GM19328 (cell line): ENCODE measurements at regions not wholly inside any gene's neighbourhood (a gene's known extent, or its start where the extent isn't known, plus 50 kb on each side); places are given as distances from the start of the nearest gene placed in this dataset.

Source experiments
- ATAC-seq: cut with Tn5 transposase; IDR thresholded peaks from one replicate; pipeline ENCODE4 v1.9.1; 2021; ENCODE audit warnings: mild to moderate bottlenecking, moderate library complexity; ENCODE audit not compliant: unreplicated experiment

DNA sequence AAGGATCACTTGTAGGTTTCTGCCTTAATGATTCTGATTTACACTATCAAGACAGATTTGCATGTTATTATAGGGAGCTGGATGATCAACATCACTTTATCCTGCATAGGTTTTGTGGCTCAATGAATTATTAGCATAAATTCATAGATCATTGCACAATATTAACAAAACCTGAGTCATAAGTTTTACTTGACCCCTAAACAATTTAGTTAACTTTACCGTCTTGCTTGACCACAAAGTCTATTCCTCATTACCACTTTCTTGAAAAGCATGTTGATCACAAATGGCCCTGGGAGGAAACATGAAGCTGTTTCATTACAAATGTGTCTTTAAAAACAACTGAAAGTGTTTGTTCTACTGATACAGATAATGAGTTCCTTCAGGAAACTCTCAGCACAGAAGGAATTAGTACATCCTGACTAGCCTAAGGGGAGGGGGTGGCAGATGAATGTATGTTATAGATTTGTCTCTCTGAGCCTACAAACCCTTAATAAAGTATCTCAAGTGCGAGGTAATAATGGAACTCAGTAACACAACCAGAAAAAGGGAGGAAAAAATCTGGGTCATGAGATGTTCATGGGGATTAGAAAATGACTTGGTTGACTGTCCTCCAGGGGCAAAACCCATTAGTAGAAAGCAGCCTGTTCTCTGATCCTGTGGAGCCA lies 303.4 kb downstream of the PIK3C3 start:
- ATAC-seq = no peak

DNA sequence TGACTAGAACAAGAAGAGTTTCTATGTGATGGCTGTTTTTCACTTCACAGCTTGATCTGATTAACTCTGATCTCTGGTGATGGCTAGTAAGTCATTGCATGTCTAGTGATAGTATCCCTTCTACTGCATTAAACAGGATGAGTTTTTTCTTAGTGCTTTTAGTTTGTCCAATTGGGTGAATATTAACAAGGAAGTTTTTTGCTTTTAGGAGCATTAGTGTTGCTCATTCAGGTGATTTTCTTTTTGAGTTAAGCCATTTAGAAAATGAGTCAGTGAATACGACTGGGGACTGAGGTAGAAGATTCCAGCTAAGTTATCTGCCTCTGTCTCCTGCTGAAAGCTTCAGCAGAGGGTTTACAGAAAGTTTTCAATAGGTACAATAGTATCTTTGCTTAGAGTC lies 306.7 kb downstream of the PIK3C3 start:
- no peak for ATAC-seq

DNA sequence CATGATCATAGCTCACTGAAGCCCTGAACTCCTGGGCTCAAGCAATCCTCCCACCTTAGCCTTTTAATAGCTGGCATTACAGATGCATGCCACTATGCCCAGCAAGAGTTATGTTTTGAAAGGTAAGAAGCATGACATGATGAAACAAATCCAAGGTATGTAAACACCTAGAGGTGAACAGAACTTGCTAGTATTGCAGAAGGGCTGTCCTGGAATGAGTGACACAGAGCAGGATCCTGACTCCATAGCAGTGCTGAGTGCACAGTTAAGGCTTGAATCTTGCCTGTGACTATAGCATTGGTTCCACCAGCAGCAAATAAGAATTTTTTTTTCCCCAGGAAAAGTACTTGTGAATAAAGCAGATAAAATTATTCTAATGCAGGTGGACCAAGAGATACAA lies 309.5 kb downstream of the PIK3C3 start:
- no peak for ATAC-seq

DNA sequence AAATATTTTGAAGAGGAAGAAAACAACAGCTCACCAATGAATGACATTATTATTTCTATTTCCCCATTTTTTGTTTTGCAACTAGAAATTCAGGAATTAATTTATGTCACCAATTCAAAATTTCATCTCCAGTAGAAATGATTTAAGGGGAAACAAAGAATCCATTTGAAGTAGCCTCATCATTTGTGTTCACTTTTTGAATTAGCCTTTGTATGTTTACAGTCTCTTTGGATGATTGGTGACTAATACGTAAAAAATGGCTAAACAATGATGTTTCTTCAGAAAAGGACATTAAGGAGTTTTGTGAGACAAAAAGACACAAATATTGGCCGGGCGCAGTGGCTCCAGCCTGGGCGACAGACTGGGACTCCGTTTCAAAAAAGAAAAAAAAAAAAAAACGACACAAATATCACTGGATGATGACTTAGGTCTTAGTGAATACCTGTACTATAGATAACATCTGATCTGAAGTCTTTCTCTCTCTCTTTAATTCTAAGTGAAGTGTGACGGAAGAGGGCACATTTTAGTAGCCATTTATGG lies 313.2 kb downstream of the PIK3C3 start:
- ATAC-seq = no peak

DNA sequence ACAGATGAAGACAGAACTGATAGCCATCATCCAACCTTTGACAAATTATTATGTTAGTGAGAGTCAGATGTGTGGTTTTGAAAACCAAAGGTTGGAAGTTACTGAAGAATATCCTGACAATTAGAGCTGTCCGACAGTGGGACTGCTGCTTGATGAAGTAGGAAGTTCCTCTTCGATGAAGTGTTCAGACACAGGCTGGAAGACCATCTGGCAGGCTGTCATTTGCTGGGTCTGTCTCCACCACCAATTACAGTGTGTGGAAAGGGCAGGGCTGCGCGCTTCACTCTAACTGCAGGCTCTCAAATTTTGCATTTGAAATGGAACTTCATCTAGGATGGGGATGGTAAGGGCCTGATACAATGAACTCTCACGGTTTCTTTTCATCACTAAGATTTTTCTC lies 313.8 kb downstream of the PIK3C3 start:
- no peak for ATAC-seq

DNA sequence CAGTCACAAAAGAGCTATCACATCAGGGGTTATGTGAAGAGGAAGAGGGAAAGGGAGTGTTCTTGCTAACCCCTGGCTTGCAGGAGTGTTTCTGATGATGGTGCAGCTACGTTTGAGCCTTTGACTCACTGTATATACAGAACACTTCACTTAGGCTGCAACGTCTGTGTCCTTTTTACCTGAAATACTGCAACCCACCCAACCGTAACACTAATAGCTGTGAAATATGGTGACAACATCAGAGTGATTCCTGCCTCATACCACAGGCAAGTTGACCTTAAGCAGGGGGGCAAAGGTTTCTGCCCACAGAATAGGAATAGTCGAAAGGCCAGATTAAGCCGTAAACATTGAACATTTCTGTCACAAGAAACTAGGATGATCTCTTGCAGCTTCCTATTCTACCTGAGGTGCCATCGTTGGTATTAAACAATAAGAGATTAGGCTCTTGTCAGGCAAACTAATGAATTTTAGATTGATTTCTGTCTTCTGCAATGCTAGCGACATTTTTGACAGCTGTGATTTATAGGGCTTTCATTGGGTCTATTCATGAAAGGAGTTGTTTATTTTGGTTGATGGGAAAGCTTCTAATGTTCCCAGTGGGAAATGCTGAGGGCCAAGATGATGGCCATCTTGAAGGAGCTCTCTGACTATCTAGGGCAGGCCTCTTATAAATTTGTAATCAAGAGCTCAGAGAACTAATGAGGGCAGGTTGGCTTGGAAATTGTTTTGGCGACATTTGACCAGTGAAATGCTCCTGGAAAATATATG lies 316.8 kb downstream of the PIK3C3 start:
- ATAC-seq = no peak

DNA sequence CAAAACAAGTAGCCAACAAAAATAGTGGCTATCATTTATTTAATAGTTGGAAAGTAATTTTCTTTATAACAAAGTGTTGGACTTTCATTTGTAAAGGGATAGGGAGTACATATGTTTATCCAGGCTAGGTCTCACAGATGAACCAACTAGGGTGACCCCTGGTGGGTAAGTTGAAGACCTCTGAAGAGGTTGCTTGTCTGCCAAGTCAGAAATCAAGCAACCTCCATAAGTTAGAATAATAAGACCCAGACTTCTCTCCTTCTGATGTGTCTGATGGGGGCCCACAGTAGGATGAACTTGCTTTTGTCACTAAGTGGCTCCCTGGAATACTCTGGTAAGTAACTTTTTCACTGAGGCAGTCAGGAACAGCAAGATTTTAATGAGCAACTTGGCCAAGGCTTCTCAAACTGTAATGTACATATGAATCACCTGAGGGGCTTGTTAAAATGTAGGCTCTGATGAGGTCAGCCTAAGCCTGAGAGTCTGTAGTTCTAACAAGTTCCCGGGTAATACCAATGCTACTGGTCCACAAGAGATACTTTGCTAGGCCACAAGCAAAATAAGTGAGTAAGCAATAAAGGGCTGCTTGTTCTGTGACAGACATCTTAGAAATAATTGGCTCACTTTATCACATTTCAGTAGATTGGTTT lies 319.6 kb downstream of the PIK3C3 start:
- ATAC-seq = no peak

DNA sequence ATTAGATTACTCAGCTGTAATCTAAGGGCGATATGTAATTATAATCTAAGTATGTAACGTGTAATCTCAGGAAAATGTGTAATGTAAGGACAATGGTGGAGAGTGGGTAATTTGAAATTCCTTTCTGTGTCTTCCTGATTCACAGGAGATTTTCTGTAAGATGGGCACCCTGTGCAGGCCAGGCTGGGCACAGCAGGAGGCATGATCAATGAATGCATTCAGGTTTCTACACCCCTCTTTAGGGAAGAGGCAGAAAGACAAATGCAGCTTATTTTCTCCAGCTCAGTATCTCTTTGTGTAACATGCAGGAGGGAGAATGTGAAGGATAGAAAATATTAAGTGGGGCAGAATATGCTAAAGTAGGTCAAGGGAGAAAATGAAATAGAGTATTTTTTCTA lies 320.1 kb downstream of the PIK3C3 start:
- no peak for ATAC-seq

DNA sequence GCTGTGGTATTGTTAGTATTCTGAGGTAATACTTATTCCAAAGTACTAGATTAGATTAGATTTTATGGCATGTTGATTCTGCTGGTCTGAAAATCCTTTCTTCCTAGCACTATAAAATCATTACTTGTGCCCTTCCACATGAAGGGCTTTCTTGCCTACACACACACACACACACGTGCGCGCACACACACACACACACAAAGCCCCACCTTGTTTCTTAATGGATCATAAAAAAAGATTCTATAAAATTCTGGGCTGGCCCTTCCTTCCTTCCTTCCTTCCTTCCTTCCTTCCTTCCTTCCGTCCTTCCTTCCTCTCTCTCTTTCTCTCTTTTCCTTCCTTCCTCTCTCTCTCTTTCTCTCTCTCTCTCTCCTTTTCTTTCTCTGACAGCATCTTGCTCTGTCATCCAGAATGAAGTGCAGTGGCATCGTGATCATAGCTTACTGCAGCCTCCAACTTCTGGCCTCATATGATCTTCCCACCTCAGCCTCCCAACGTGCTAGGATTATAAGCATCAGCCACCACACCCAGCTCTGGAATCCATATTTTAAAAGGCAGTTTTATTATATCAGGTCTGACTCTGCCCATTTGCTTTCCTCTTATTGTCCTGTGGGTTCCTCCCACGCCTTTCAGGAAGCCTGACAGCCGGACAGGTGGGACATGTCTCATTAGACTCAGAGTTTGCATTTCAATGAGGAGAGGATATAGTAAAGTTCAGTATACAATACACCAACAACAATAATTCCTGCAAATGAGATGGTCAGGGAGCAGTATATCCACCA lies 321.1 kb downstream of the PIK3C3 start:
- ATAC-seq = no peak

DNA sequence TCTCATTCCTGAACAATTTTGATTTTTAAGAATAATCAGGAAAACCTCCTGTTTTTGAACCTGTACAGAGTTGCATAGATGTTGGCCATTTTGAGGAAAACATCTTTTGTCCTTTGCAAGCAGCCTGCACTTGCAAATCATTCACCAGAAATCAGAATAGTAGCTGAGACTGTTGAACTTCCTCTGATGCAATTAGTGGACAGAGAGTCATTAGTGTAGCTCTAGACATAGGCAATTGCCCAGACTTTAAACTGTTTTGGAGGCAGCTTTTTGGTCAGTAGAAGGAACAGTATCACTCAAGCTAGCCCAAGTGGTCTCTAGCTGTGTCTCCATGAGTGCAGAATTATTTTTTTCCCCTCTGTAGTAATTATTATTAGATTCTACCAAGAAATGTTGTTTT lies 326.1 kb downstream of the PIK3C3 start:
- no peak for ATAC-seq

DNA sequence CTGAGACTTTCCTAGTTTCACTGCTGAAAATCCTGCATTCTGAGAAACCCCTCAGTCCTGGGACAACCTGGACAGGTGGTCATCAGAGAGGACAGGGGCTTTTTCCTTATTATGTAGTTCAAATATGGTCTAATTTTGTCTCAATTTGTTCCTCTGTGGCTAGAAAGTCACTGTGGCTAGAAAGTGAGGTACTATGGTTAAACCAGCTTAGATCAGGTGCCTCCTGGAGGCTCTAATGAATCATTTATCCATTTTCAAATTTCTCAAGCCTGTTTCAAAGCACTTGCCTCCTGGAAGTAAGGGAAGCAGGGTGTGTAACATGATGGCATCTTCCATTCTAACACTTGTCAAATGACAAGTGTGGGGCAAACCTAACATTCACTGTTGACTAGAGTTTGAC lies 326.8 kb downstream of the PIK3C3 start:
- ATAC-seq = no peak

DNA sequence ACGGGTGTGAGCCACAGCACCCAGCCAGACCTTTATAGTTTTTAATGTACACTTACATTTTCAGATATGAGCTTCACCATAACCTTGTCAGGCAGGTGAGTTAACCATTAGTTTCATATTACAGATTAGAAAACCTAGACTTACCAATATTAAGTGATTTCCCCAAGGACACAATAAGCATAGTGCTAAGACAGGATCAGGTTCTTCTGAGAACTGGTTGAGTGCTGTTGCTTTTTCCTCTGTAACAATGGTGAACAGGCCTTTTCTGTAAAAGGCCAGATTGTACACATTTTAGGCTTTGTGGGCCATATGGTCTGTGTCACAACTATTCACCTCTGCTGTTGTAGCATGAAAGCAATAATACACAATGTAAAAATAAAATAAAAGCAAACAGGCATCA lies 332.0 kb downstream of the PIK3C3 start:
- ATAC-seq = no peak

DNA sequence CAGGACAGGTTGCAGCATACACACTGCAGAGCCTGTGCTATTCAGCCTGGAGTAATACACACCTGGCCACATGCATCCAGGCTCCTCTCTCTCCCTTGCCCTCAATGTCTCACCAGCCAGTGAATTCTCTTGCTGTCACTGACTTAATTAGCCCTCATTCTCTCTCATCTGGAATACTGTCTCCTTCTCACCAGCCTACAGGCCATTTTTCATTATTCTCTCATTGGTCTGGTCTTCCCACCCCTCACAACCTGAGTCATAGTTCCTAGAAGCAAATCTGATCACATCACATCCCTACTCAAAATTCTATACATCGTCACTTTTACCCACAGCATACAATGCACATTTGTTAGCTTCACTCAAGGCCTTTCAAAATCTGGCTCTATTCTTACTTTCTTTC lies 333.1 kb downstream of the PIK3C3 start:
- no peak for ATAC-seq

DNA sequence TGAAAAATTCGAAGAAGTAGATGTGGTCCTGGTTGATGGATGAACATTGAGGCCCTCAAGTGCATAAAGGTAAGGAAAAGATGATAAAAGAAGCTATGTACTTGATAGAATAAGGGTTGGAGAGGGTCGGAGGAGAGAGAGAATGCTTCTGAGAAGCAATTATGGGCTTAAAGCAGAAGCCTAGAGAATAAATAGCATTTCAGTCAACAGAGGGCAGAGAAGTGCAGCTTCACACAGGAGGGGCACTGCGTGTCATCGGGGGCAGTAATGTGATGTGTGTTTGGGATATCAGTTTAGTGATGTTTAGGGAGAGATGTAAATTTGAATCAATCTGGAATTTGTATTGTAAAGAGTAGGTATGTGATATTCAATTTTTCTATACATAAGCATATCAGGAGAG lies 334.5 kb downstream of the PIK3C3 start:
- ATAC-seq = no peak

DNA sequence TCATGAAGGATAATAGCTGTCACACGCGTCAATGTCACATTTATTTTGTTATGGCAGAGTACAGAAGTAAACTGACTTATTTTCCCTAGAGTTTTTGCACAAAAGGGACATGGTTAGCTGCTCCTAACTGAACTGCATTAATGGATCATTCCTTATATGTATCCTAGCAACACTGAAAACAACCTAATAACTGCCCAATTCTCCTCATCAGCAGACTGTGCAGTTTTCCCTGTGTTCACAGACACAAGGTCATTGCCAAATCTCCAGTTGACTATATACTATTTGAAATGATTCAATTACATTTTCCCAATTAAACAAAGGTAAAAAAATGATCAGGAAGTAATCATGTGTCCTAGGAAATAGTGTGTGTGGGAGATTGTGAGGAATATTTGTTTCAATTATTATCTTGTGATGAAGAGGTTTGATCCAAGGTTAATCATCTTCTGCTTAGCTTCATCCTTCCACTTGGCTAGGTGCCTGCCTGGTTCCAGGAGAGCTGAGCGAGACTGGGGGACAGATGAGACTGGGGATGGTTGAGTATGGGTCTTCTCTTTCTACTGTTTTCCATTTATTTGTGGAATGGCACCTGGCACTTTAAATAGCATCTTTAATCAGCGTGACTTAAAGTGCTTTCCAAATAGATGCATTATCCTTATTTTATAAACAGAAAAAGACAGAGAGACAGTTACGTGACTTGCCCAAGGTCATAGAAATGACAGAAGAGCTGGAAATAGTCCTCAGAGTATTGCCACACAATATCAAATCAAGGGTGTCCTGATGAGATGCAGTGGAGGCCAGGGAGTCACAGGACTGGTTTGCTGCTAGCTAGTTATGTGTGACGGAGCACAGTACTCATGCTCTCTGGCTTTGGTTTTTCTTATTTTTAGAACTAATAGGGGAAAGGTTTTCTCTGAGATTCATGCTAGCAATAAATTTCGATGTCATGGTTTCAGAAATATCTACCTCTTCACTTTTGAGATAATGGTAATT lies 335.6 kb downstream of the PIK3C3 start:
- ATAC-seq = no peak

DNA sequence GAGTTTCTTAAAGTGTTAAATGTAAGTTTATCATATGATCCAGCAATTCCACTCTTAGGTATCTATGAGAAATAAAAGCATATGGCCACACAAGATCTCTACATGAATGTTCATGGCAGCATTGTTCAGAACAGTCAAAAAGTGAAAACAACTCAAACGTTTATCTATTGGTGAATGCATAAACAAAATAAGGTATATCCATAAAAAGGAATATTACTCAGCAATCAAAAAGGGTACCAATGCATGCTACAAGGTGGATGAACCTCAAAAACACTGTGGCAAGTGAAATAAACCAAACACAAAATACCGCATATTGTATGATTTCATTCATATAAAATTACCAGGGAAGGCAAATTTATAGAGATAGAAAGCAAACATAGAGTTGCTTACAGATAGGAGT lies 337.6 kb downstream of the PIK3C3 start:
- ATAC-seq = no peak

DNA sequence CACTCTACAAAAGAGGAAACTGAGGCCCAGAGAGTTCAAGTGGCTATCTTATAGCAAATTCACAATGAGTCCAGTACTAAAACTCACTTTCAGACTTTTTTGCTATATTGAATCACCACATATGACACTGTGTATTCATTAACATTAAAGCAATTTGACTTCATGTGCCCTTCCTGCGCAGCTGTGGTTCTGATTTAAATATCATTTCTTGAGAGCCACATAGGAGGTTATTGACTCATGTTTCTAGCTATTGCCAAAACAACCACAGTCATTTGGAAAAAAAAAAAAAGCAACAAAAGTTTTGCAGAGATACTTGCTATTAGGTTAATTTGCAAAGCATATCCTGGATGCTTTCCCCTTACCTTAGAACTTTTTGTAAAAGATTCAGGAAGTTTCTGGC lies 341.2 kb downstream of the PIK3C3 start:
- no peak for ATAC-seq

DNA sequence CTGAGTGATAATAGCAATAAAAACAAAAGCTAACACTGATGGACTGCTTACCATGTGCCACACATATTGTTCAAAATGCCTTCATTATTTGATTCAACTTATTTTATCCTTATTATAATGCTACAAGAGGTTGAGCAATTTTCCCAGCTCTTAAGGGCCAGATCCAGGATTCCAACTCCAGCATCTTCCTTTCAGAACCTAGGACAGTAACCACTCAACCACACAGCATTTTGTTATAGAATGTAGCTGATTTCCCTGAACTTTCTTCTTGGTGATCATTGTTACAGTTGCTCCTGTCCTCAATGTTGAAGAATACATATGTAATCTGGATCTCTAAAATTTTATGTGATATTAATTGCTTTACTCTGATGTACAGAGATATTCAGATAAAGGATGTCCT lies 341.7 kb downstream of the PIK3C3 start:
- no peak for ATAC-seq

DNA sequence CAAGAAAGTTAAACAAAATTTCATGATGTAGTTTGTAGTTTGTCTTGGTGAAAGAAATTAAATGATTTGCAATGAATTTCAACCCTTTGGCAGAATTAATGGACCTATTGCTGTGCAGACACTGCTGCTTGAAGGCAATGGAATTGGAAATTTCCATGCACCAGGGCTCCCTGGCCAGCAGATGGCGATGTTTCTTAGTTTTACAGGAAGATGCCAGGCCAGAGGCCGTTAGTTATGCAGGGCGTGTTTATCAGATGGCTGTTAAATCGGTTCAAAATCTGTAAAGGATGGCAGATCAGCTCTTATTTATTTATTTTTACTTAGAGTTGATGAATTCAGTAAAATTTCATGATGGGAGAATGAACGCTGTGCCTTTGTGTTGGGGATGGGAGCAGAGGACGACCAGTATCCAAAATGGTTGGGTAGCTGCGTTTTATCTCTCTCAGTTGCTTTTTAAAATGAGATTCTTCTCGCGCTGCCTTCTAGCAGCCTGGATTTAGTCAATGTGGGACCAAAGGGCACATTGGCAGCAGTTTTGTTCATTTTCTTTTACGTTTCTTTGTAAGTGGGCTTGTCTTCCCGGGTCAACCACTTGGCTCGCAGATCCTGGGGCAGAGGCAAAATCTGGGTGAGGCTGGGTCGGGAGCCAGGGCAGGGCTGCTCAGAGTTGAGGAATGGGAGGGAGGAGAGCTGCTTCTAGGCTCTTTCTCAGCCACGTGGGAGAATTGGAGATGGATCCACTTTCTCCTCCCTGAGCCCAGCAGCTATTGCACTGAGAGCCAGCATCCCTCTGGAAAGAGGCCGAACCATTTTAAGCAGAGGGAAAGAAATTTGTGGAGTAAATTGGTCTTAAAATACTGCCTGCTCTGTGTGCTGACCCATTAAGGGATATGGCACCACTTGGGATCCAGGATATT lies 344.0 kb downstream of the PIK3C3 start:
- ATAC-seq = peak; percentile 88
